MG63 (cell line): ENCODE measurements at regions not wholly inside any gene's neighbourhood (a gene's known extent, or its start where the extent isn't known, plus 50 kb on each side); places are given as distances from the start of the nearest gene placed in this dataset.
"Not testable (repeated sequence)": the region's sequence is repeated elsewhere in the genome, so short reads cannot be mapped to it uniquely, and the experiment has no call there.

Source experiments
- DNase-seq: peaks from one replicate; pipeline ENCODE4 v3.0.0-alpha.2; 2020
- H3K27me3 ChIP-seq: fragments of 250-450 bp; sonication (Bioruptor Pico); 2 replicates; pipeline ENCODE4 v1.5.1; 2020; ENCODE audit warnings: mild to moderate bottlenecking, moderate library complexity
- H3K36me3 ChIP-seq: fragments of 250-450 bp; sonication (Bioruptor Pico); 2 replicates; pipeline ENCODE4 v1.5.1; 2020; ENCODE audit warnings: mild to moderate bottlenecking, moderate library complexity
- H3K4me3 ChIP-seq: fragments of 250-450 bp; sonication (Bioruptor Pico); 2 replicates; pipeline ENCODE4 v1.5.1; 2020; ENCODE audit warnings: mild to moderate bottlenecking, moderate library complexity
- H3K9me3 ChIP-seq: fragments of 250-450 bp; sonication (Bioruptor Pico); 2 replicates; pipeline ENCODE4 v1.5.1; 2020; ENCODE audit warnings: mild to moderate bottlenecking, moderate library complexity

DNA sequence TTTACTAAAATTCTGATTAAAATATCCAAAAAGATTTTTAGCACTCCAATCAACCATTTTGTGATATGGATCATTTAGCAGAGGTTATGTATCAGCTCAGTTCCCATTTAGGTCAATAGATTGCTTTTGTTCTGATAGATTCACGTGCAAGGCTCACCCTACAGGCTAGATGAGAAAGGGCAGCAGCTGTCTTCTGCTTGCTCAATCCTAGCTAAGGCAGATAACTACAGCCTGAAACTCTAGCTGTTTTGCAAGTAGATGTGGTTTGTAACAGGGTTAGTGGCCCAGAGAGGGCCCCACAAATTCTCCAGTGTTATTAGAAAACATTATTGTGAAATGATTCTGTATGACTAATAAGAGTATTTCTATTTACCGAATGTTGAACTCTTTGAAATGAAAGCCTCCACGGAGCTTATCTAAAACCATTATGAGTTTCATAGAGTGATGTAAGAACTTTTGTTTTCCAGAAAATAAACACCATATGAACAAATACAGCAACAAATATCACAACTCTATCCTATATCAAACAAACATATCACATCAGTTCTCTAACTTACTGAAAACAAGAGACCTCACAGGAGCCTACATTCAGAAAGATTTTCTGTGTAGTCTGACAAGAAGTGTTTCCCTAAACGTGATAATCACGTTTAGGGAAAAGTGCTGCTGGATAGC, 841.9 kb upstream of the ACO1 start:
- no peak overlapping the region for H3K4me3 ChIP-seq
- H3K36me3 ChIP-seq = no peaks in the 10 kb centered on the region
- peak; percentile 26 for DNase-seq
- no peaks in the 10 kb centered on the region for H3K27me3 ChIP-seq
- no peaks in the 10 kb centered on the region for H3K9me3 ChIP-seq

DNA sequence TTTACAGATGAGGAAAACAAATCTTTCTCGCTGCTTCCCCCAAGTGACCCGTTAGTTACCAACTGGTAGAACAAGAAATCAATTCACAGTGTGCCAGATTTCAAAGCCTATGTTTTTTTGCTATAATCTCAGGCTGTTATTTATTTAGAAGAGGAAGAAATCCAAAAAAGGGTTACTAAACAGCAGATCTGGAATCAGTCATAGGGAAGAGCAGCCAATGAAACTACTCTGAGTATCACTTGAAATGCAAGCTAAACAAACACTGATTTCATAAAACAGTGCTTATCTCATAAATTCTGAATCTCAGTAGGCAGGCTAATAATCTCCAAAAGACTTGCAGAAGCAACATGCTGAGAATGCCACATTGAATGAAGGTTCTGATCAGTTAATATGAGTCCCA, 829.5 kb upstream of the ACO1 start:
- no peak for DNase-seq
- Histone ChIP-seq H3K36me3 (no peaks in the 10 kb centered on the region), H3K27me3 (no peaks in the 10 kb centered on the region), H3K4me3 (no peak overlapping the region), H3K9me3 (no peaks in the 10 kb centered on the region)

DNA sequence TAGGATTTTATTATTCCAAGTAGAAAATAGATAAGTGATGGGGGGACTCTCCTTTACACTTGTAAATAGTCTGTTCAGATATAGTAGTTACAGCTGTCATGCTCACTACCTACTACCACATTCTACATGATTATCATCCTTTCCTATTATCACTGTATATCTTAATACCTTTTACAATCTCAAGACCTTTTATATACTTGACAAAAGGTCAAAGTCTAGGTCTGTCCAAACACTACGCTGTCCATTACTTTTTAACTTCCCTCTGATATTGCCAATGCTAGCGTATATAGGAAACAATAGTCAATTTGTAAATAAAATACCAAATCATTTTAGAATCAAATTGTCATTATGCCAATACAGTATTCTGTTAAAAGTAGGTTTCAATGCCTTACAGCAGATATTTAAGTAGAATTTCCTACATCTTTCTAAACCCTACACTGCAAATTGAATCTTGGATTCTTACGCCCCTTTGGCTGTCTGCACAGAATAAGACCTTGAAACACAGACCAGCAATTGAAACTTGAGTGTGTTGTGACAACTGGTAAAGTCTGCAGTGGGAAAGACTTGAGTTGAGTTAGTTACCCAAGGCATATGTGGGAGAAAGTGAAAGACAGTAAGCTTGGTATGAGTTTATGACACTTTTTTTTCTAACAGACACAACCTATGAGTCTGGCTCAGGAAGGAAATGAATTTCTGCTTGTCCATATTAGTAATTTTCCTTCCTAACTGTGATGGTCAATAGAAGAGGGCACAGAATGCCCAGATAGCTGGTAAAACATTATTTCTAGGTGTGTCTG, 827.6 kb upstream of the ACO1 start:
- Histone ChIP-seq H3K9me3 (no peaks in the 10 kb centered on the region), H3K27me3 (no peaks in the 10 kb centered on the region), H3K36me3 (no peaks in the 10 kb centered on the region), H3K4me3 (no peak overlapping the region)
- no peak for DNase-seq

DNA sequence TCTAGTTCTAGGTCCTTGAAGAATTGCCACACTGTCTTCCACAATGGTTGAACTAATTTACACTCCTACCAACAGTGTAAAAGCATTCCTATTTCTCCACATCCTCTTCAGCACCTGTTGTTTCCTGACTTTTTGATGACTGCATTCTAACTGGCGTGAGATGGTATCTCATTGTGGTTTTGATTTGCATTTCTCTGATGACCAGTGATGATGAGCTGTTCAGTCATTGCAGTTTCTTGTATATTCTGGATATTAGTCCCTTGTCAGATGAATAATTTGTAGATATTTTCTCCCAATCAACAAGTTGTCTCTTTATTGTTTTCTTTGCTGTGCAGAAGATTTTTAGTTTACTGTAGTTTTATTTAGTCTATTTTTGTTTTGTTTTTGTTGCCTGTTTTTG, 812.3 kb upstream of the ACO1 start:
- DNase-seq, H3K36me3 ChIP-seq: not testable (repeated sequence)

DNA sequence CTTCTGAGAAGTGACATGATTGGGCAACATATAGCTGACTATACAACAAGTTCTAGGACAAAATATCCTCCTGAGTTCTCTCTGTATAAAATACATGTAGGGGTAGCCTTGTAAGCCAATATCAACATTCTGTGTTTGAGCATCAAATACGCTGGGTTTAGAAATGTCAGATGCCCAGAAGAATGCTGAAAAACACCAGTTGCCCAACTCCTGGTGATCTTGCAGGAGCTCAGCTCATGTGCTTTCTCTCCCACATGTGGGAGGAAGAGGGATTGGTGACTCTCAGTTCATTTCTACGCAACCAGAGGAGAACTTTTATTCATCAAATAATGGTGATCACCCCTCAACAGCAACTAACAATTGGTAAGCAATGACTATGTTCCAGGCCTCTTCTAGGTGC, 810.9 kb upstream of the ACO1 start:
- Histone ChIP-seq H3K9me3 (no peaks in the 10 kb centered on the region), H3K36me3 (no peaks in the 10 kb centered on the region), H3K27me3 (no peaks in the 10 kb centered on the region), H3K4me3 (no peak overlapping the region)
- DNase-seq = no peak

More for the DNA sequence above, 812.3 kb upstream of the ACO1 start:
- H3K4me3 ChIP-seq, H3K27me3 ChIP-seq, H3K9me3 ChIP-seq: not testable (repeated sequence)

DNA sequence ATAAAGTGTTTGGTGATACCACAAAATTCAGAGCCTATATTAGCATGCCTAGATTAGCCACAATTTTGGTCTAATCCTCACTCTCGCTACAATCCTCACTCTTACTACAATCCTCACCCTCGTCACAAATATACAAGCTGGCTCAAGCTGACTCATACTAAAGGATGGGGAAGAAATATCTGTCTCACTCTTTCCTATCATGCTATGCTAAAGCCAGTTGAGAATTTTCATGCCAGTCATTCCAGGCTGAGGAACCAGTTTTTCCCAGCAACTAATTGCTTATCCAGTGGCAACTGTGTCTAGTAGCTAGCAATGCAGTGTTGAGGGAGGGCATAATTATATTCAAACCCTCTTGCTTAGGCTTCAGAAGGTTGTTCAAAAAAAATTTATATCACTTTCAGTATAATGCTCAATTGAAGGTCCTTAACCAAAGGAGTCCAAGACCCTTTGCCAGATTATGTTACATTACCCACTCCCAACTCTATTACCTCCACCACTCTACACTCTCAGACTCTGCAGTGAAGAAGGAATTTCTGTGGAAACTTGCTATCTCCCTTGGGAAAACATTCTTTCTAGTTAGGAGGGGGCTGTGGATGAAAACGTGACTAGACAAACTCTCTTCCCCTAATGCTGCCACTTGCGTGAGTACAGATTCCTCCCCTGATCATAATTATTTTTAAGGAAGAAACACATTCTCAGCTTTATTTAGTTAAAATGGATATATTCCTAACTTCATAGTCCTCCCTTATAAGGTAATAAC, 810.3 kb upstream of the ACO1 start:
- no peaks in the 10 kb centered on the region for H3K27me3 ChIP-seq
- H3K9me3 ChIP-seq = no peaks in the 10 kb centered on the region
- H3K4me3 ChIP-seq = no peak overlapping the region
- no peaks in the 10 kb centered on the region for H3K36me3 ChIP-seq
- DNase-seq = no peak

DNA sequence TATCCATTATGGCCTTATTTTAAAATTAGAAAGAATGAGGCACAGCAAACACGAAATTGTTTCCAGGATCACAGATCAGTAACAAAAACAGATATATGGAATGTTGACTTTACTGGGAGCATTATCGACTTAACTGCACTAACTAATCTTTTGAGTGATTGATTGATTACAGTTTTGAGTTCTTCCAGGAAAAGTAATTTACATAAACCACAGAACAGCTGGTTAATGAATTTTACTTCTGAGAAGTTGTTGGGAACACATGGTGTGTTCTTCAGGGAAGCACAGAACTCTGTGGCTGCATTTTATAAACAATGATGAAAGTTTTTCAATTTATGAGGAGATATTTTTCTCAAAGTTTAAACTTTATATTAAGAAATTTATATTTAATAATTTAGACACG, 802.4 kb upstream of the ACO1 start:
- H3K4me3 ChIP-seq = no peak overlapping the region
- H3K9me3 ChIP-seq = no peaks in the 10 kb centered on the region
- H3K27me3 ChIP-seq = no peaks in the 10 kb centered on the region
- no peaks in the 10 kb centered on the region for H3K36me3 ChIP-seq
- no peak for DNase-seq

DNA sequence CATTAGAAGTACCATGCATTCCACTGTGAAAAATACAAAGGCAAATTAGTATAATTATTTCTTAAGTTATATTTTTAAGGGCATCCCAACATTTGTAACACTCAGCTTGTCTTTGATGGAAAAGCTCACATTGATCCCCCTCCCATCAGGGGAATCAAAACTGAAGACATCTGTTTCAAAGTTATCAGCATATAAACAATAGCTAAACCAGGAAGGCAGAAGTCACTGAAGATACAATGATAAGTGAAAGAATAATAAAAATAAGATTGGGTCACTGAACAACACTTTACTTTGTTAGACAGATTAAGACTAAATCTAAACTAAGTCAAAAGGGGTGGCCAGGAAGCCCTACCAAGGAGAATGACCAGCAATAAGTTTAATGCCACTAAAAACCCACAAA, 801.9 kb upstream of the ACO1 start:
- Histone ChIP-seq H3K4me3 (no peak overlapping the region), H3K27me3 (no peaks in the 10 kb centered on the region), H3K9me3 (no peaks in the 10 kb centered on the region), H3K36me3 (no peaks in the 10 kb centered on the region)
- DNase-seq = no peak

DNA sequence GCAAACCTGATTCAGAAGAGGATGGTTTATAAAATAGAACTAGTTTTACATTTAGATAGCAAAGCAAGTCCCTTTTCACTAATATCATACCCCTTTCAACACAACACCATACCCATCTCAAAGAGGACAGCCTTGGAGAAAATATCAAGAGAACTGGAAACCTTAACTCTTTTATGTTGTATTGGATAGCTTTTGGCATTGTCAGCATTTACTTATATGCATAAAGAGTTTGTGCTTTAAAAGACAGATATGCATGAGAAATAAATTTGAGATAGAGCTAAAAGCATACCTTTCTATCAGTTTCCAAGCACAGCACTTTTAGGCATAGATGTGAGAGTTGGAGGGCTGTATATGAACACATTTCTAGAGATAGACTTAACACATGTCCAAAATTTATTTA, 799.3 kb upstream of the ACO1 start:
- Histone ChIP-seq H3K9me3 (no peaks in the 10 kb centered on the region), H3K4me3 (no peak overlapping the region), H3K36me3 (no peaks in the 10 kb centered on the region), H3K27me3 (no peaks in the 10 kb centered on the region)
- DNase-seq = no peak

DNA sequence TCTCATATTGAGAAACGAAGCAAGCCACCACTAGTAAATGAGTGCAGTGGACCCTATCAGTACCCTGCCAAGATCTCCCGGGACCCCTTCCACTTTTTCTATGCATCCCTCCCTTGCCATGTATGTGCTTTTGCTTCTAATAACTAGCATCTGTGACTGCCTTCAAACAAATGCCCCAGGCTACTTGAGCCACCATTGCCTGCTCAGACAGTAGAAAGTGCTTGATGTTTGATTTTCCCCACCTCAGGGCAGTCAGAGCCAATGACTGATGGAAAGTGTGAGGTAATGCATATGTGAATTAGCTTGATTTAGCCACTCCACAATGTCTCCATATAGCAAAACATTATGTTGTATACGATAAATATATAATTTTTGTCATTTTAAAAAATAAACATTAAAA, 797.3 kb upstream of the ACO1 start:
- Histone ChIP-seq H3K4me3 (no peak overlapping the region), H3K36me3 (no peaks in the 10 kb centered on the region), H3K27me3 (no peaks in the 10 kb centered on the region), H3K9me3 (no peaks in the 10 kb centered on the region)
- no peak for DNase-seq

DNA sequence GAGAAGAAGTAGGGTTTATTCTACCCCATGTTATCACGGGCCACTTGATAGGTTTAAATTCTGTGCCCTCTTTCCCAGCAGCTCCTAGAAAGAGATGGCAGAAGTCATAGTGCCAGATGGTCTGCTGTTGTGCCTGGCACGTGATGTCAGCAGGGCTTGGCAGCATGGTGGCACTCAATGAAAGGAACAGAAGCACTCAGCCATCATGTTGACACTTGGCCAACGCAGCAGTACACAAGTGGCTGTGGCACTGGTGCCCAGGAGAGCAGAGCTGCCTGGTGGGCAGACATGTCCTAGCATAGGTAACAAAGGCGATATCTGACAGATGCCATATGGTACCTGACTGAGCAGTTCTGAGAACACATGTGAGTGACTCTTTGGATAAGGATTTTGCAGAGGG, 796.4 kb upstream of the ACO1 start:
- no peak overlapping the region for H3K4me3 ChIP-seq
- H3K36me3 ChIP-seq = no peaks in the 10 kb centered on the region
- no peak for DNase-seq
- H3K27me3 ChIP-seq = no peaks in the 10 kb centered on the region
- H3K9me3 ChIP-seq = no peaks in the 10 kb centered on the region

DNA sequence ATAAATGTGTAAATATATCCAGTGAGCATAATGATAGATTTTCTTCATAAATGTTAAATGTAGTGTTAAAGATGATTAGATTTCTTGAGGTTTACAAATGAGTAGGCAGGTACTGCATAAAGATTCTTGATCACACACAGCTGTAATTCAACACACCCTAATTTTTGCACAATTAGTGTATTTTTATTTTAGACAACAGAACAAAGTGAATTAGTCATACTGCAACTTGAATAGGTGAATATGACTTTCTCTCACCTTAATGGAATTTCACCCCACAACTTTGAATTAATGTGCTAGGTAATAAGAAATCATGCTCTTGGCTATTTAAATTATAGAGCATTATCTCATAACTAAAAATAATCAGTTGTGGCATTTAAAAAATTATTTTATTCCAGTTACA, 795.7 kb upstream of the ACO1 start:
- no peaks in the 10 kb centered on the region for H3K27me3 ChIP-seq
- no peak overlapping the region for H3K4me3 ChIP-seq
- DNase-seq = no peak
- H3K9me3 ChIP-seq = no peaks in the 10 kb centered on the region
- no peaks in the 10 kb centered on the region for H3K36me3 ChIP-seq

DNA sequence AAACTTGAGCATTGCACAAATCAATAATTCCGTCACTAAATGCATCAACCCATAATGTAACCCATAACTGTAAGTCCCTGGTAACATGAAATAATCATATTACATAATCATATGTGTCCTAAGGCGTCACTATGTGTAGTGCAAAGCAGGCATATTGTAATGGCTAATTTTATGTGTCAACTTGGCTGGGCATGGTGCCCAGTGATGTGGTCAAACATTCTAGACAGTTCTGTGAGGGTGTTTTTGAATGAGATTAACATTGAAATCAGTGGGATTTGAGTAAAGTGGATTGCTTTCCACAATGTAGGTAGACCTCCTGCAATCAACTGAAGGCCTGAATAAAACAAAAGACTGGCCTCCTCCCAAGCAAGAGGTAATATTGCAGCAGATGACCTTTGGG, 794.4 kb upstream of the ACO1 start:
- no peak for DNase-seq
- no peaks in the 10 kb centered on the region for H3K9me3 ChIP-seq
- no peaks in the 10 kb centered on the region for H3K36me3 ChIP-seq
- H3K4me3 ChIP-seq = no peak overlapping the region
- H3K27me3 ChIP-seq = no peaks in the 10 kb centered on the region

DNA sequence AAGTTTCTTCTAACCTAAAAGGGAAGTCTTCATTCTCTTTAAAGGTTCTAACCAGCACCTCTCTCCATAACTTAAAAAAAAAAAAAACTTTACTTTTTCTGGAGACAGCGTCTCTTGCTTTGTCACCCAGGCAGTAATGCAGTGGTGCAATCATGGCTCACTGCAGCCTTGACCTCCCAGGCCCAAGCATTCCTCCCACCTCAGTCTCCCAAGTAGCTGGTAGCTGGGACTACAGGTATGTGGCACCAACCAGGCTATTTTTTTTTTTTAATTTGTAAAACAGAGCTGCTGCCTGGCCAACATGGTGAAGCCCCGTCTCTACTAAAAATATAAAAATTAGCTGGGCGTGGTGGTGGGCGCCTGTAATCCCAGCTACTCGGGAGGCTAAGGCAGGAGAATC, 787.4 kb upstream of the ACO1 start:
- H3K9me3 ChIP-seq, DNase-seq, H3K4me3 ChIP-seq, H3K36me3 ChIP-seq, H3K27me3 ChIP-seq: not testable (repeated sequence)

DNA sequence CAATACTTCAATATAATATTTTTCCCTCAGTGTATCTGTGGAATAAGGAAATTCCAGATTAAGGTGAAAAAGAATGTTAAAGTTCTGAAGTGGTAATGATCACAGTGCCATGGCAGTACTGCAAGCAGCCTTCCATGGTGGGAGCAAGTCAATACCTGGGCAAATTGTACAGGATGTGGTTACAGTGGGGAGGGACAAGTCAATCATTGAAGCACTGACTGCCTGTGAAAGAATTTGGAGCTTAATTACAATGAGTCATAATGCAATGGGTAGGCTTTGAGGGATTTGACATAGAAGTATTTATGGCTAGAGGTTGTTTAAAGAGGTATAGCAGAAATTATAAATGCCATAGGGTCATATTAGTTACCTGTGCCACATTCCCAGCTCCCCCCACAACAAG, 786.5 kb upstream of the ACO1 start:
- no peak for DNase-seq
- H3K36me3 ChIP-seq = no peaks in the 10 kb centered on the region
- H3K27me3 ChIP-seq = no peaks in the 10 kb centered on the region
- H3K9me3 ChIP-seq = no peaks in the 10 kb centered on the region
- H3K4me3 ChIP-seq = no peak overlapping the region

DNA sequence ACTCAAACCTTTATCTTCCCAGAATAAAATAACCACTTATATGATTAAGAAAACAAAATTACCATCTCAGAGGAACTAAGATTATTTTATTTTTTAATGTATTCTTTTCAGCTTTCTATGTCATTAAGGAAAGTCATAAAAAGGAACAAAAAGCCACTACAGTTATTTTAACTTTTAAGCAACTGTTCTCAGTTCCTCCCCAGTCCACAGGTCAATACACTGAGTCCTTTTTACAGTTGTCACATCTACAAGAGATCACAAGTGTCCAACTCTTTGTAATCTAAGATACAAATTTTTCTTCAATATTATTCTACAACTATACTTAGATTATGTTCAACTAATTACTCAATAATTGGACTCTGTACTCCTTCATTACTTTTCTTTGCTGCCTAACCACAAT, 782.8 kb upstream of the ACO1 start:
- DNase-seq = no peak
- Histone ChIP-seq H3K9me3 (no peaks in the 10 kb centered on the region), H3K36me3 (no peaks in the 10 kb centered on the region)

DNA sequence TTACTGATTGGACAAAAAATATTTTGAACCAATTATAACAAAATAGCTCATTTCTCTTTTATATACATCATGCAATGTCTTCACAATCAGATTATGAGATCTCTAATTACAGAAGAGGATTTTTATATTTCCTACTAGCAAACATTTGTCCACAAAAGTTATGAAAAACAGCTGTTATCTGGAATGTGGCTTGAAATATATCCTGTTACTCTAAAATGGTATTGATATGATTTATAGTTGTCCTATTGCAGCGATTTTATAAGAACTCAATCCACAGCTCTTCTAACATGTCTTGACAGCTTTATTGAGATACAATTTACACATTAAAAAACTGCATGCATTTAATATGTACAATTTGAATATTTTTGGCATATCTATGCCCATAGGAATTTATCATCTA, 779.9 kb upstream of the ACO1 start:
- H3K36me3 ChIP-seq = no peaks in the 10 kb centered on the region
- H3K4me3 ChIP-seq = no peak overlapping the region
- no peak for DNase-seq
- no peaks in the 10 kb centered on the region for H3K9me3 ChIP-seq
- H3K27me3 ChIP-seq = no peaks in the 10 kb centered on the region

More for the DNA sequence above, 782.8 kb upstream of the ACO1 start:
- Histone ChIP-seq H3K27me3 (no peaks in the 10 kb centered on the region), H3K4me3 (no peak overlapping the region)

DNA sequence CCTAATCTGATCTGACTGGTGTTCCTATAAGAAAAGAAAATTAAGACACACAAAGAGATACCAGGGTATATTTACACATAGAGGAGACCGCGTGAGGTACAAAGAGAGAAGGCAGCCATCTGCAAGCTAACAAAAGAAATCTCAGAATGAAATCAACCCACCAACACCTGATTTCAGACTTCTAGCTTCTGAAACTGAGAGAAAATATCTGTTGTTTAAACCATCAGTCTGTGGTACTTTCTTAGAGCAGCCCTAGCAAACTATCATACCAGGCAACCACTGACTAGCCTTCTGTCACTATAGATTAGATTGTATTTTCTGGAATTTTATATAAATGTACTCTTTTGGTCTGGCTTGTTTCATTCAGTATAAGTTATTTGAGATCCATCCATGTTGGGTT, 779.3 kb upstream of the ACO1 start:
- Histone ChIP-seq H3K36me3 (no peaks in the 10 kb centered on the region), H3K27me3 (no peaks in the 10 kb centered on the region), H3K4me3 (no peak overlapping the region), H3K9me3 (no peaks in the 10 kb centered on the region)
- no peak for DNase-seq
